A549 (cell line): ENCODE measurements at regions not wholly inside any gene's neighbourhood (a gene's known extent, or its start where the extent isn't known, plus 50 kb on each side); places are given as distances from the start of the nearest gene placed in this dataset.
A peak's percentile ranks its signal among the peaks of the same experiment; 100 is the strongest.

Experiments used
- ATAC-seq, 2 experiments: fragments of 200-7000 bp in 1 of 2; fragments of >200 bp in 1 of 2; cut with Nextera tagmentation in 1 of 2; cut with Tn5 transposase in 1 of 2; 3 replicates each; pipeline versions ENCODE4 v1.8.0 to v1.9.1; 2018 to 2020; ENCODE audit warnings: mild to moderate bottlenecking in 1 of 2, moderate library complexity in 1 of 2
- CTCF ChIA-PET: fragments of 300-600 bp; sonication (Branson Sonifier 250); formaldehyde crosslinking; extraction: SDS; loops from one replicate; lab custom pipeline; 2021; ENCODE audit warnings: antibody characterized with exemption, inconsistent platforms; lab: Yijun Ruan, JAX
- POLR2A ChIA-PET: fragments of 350-600 bp; formaldehyde crosslinking; extraction: SDS; loops from one replicate; lab custom pipeline; 2021; ENCODE audit warnings: antibody characterized with exemption, inconsistent platforms; lab: Yijun Ruan, JAX
- DNase-seq, 2 experiments: peaks; one replicate each; pipeline versions ENCODE4 v3.0.0 to v3.0.0-alpha.2; 2011 to 2016; ENCODE audit warnings: low read depth in 1 of 2, low spot score in 1 of 2
- FAIRE-seq: peaks from 2 replicates; lab custom pipeline; 2011; peaks lifted over from hg19 to GRCh38; lab: Jason Lieb, UNC
- H3K27ac ChIP-seq, 2 experiments: fragments of >200 bp; sonication (Bioruptor Twin); formaldehyde crosslinking; 3 replicates each; pipeline ENCODE4 v1.5.1; 2016 to 2017
- H3K4me1 ChIP-seq: fragments of >200 bp; sonication (Bioruptor Twin); formaldehyde crosslinking; 3 replicates; pipeline ENCODE4 v1.6.1; 2016
- H3K4me2 ChIP-seq: fragments of >200 bp; sonication (Bioruptor Twin); formaldehyde crosslinking; 3 replicates; pipeline ENCODE4 v1.6.1; 2016
- H3K4me3 ChIP-seq: fragments of >200 bp; sonication (Bioruptor Twin); formaldehyde crosslinking; 3 replicates; pipeline ENCODE4 v1.5.1; 2016
- H3K9me3 ChIP-seq: fragments of >200 bp; sonication (Bioruptor Twin); formaldehyde crosslinking; 3 replicates; pipeline ENCODE4 v1.6.1; 2016
- BCL3 ChIP-seq: fragments of >200 bp; sonication (Bioruptor Twin); formaldehyde crosslinking; IDR thresholded peaks from 3 replicates; pipeline ENCODE4 v1.6.1; 2016
- BHLHE40 ChIP-seq: IDR thresholded peaks from 2 replicates; pipeline ENCODE4 v1.6.1; 2012; ENCODE audit warnings: low read depth, low read length, inconsistent platforms
- CEBPB ChIP-seq, 2 experiments: fragments of >200 bp in 1 of 2; sonication (Bioruptor Twin) in 1 of 2; formaldehyde crosslinking in 1 of 2; IDR thresholded peaks; 2 replicates each; pipeline ENCODE4 v1.6.1; 2012 to 2016
- CHD4 ChIP-seq: fragments of 200-600 bp; sonication (generic); IDR thresholded peaks from 2 replicates; pipeline ENCODE4 v1.6.1; 2016; ENCODE audit warnings: antibody characterized with exemption, mild to moderate bottlenecking, borderline replicate concordance
- CTCF ChIP-seq: fragments of >200 bp; sonication (Bioruptor Twin); formaldehyde crosslinking; IDR thresholded peaks from 3 replicates; pipeline ENCODE4 v1.5.1; 2016
- E2F6 ChIP-seq: IDR thresholded peaks from 2 replicates; pipeline ENCODE4 v1.6.1; 2012; ENCODE audit warnings: low read depth, borderline replicate concordance
- EP300 ChIP-seq, 2 experiments: fragments of >200 bp; sonication (Bioruptor Twin); formaldehyde crosslinking; IDR thresholded peaks; 2 replicates in 1 of 2; 3 replicates in 1 of 2; pipeline ENCODE4 v1.6.1; 2016 to 2017
- ESRRA ChIP-seq: fragments of 150-350 bp; IDR thresholded peaks from 2 replicates; pipeline ENCODE4 v1.6.1; 2014; ENCODE audit warnings: mild to moderate bottlenecking, low read length, borderline replicate concordance
- FOXS1 ChIP-seq: fragments of 250-450 bp; sonication (Bioruptor Pico); IDR thresholded peaks from 2 replicates; pipeline ENCODE4 v1.5.0; 2020; ENCODE audit warnings: mild to moderate bottlenecking, moderate library complexity
- KDM1A ChIP-seq: fragments of 200-600 bp; sonication (generic); IDR thresholded peaks from 2 replicates; pipeline ENCODE4 v1.6.1; 2016; ENCODE audit warnings: low read depth, mild to moderate bottlenecking
- MAFK ChIP-seq: fragments of 450-650 bp; IDR thresholded peaks from 2 replicates; pipeline ENCODE4 v1.6.1; 2014; ENCODE audit not compliant: partially characterized antibody
- NFE2L2 ChIP-seq: fragments of 150-350 bp; conservative IDR thresholded peaks from 2 replicates; pipeline ENCODE4 v1.6.1; 2014; ENCODE audit warnings: low read length
- NPAS2 ChIP-seq: fragments of 250-450 bp; sonication (Bioruptor Pico); IDR thresholded peaks from 2 replicates; pipeline ENCODE4 v1.8.0; 2022; ENCODE audit warnings: mild to moderate bottlenecking, moderate library complexity, borderline replicate concordance
- PBX3 ChIP-seq: IDR thresholded peaks from 2 replicates; pipeline ENCODE4 v1.6.1; 2012
- RAD21 ChIP-seq, 2 experiments: fragments of >200 bp in 1 of 2; sonication (Bioruptor Twin) in 1 of 2; formaldehyde crosslinking in 1 of 2; IDR thresholded peaks in 1 of 2; conservative IDR thresholded peaks in 1 of 2; 2 replicates in 1 of 2; 3 replicates in 1 of 2; pipeline ENCODE4 v1.6.1; 2012 to 2018; ENCODE audit warnings: inconsistent platforms in 1 of 2
- RARB ChIP-seq: fragments of 250-450 bp; sonication (Bioruptor Pico); IDR thresholded peaks from 2 replicates; pipeline ENCODE4 v1.8.0; 2021; ENCODE audit warnings: mild to moderate bottlenecking, moderate library complexity
- SMC3 ChIP-seq: fragments of >200 bp; sonication (Bioruptor Twin); formaldehyde crosslinking; IDR thresholded peaks from 3 replicates; pipeline ENCODE4 v1.6.1; 2018; ENCODE audit warnings: inconsistent platforms
- TFCP2L1 ChIP-seq: fragments of 250-450 bp; sonication (Bioruptor Pico); IDR thresholded peaks from 2 replicates; pipeline ENCODE4 v1.5.0; 2021; ENCODE audit warnings: mild to moderate bottlenecking
- TP53 ChIP-seq: fragments of 250-450 bp; sonication (Bioruptor Pico); IDR thresholded peaks from 2 replicates; pipeline ENCODE4 v1.5.0; 2021; ENCODE audit warnings: mild to moderate bottlenecking, moderate library complexity
- WGBS: methylation state at CpG from one replicate; pipeline ENCODE4 v1.1.6; 2017; ENCODE audit errors: missing lambda C conversion rate; 5-methylcytosine and 5-hydroxymethylcytosine counted together

GRCh38 chrX:103158317-103158621 is 56.6 kb upstream of the BEX4 start:
- Histone ChIP-seq H3K4me1 (peaks cover 6% of the 10 kb centered on the region; the same call in 1 of the 3 replicates), H3K4me3 (no peak overlapping the region), H3K27ac (no peak overlapping the region), H3K4me2 (no peak overlapping the region)
- CTCF ChIA-PET, result interaction anchor here (0.8 to 1.0 kb wide), 2 partner anchors 13 to 207 kb away, joined by 3 to 4 read pairs; no protein-coding TSS in a partner anchor
- WGBS, result 29% methylated on average over 4 of the region's 4 CpGs
- ATAC-seq (no peak), DNase-seq (no peak)
- TF ChIP-seq CEBPB (IDR thresholded peaks at IDR 0.05) (peak; percentile 56 to 62; a peak in 2 of 4 replicates), MAFK (no peak), TFCP2L1 (CRISPR knock-in tag) (no peak), BCL3 (no peak), TP53 (no peak), FOXS1 (CRISPR knock-in tag) (no peak), NPAS2 (CRISPR knock-in tag) (no peak), EP300 (IDR thresholded peaks at IDR 0.05) (no peak), E2F6 (no peak)
- TF ChIP-seq, all 56 proteins: peak for 1
- POLR2A ChIA-PET, result no interaction called here
- no peak for FAIRE-seq
- no peaks in the 10 kb centered on the region for H3K9me3 ChIP-seq

- H3K4me3 ChIP-seq, result no peak overlapping the region
- peak overlapping the region; percentile 25; the same call in 1 of the 3 replicates for H3K4me2 ChIP-seq
- ChIA-PET CTCF (interaction anchor here (0.8 to 1.2 kb wide), 3 partner anchors 14 to 207 kb away, joined by 3 to 5 read pairs (median 4); no protein-coding TSS in a partner anchor), POLR2A (no interaction called here)
- DNase-seq (peak; percentile 23 to 25), ATAC-seq (peak; percentile 54 to 58; a peak in 3 of 6 replicates), FAIRE-seq (peak; percentile 84)
- no peaks in the 10 kb centered on the region for H3K9me3 ChIP-seq
- TF ChIP-seq NFE2L2 (no peak), RAD21 (conservative IDR thresholded peaks at IDR 0.05 in 1 of 2, IDR thresholded peaks at IDR 0.05 in 1 of 2) (peak; percentile 62 to 65; a peak in 4 of 5 replicates), BHLHE40 (no peak), KDM1A (no peak), SMC3 (peak; percentile 41; the same call in 2 of the 3 replicates), TFCP2L1 (CRISPR knock-in tag) (no peak), CHD4 (no peak), ESRRA (no peak), CTCF (peak; percentile 62), PBX3 (no peak), MAFK (no peak), E2F6 (no peak), RARB (CRISPR knock-in tag) (no peak)
- H3K27ac ChIP-seq, result no peak overlapping the region
- WGBS, result 23% methylated on average over 2 of the region's 2 CpGs
- peaks cover 9% of the 10 kb centered on the region; the same call in 2 of the 3 replicates for H3K4me1 ChIP-seq
Measured at GRCh38 chrX:103157496-103158316, 57.2 kb upstream of the BEX4 start.
